Gastroesophageal sphincter (tissue), 4 donors: ENCODE measurements at regions not wholly inside any gene's neighbourhood (a gene's known extent, or its start where the extent isn't known, plus 50 kb on each side); places are given as distances from the start of the nearest gene placed in this dataset.
A peak's percentile ranks its signal among the peaks of the same experiment; 100 is the strongest.
"Not testable (repeated sequence)": the region's sequence is repeated elsewhere in the genome, so short reads cannot be mapped to it uniquely, and the experiment has no call there.

Experiments used
- ATAC-seq: fragments of 150-250 bp; one replicate; pipeline ENCODE4 v1.9.1; 2016; ENCODE audit warnings: mild to moderate bottlenecking, moderate library complexity
- H3K27ac ChIP-seq, 4 donors: fragments of 200-600 bp; sonication (generic) in 3 of 4; 1 replicate in 3 of 4; 2 replicates in 1 of 4; pipeline ENCODE4 v1.5.1; 2016 to 2019
- H3K27me3 ChIP-seq: fragments of 200-600 bp; sonication (generic); one replicate; pipeline ENCODE4 v1.5.1; 2019
- H3K36me3 ChIP-seq, 2 donors: fragments of 200-600 bp; sonication (generic); one replicate each; pipeline ENCODE4 v1.5.1; 2019; ENCODE audit warnings: control low read depth in 1 of 2
- H3K4me1 ChIP-seq, 3 donors: fragments of 200-600 bp; sonication (generic); 1 replicate in 2 of 3; 2 replicates in 1 of 3; pipeline ENCODE4 v1.5.1; 2016 to 2019; ENCODE audit warnings: control low read depth in 2 of 3
- H3K4me3 ChIP-seq, 2 donors: fragments of 200-600 bp; sonication (generic); one replicate each; pipeline ENCODE4 v1.5.1; 2019; ENCODE audit warnings: mild to moderate bottlenecking in 1 of 2, moderate library complexity in 1 of 2
- H3K9me3 ChIP-seq, 3 donors: fragments of 200-600 bp; sonication (generic); one replicate each; pipeline ENCODE4 v1.5.1; 2017 to 2019; ENCODE audit warnings: control low read depth in 2 of 3
- EP300 ChIP-seq: sonication (generic); formaldehyde crosslinking; IDR thresholded peaks from one replicate; pipeline ENCODE4 v1.6.1; 2017; ENCODE audit warnings: antibody characterized with exemption, mild to moderate bottlenecking
- POLR2A ChIP-seq, 2 donors: fragments of 450-650 bp; IDR thresholded peaks; one replicate each; pipeline ENCODE4 v1.6.1; 2017; ENCODE audit warnings: antibody characterized with exemption in 2 of 2, mild to moderate bottlenecking in 2 of 2, moderate library complexity in 1 of 2
- POLR2AphosphoS5 ChIP-seq: sonication (generic); formaldehyde crosslinking; IDR thresholded peaks from one replicate; pipeline ENCODE4 v1.6.1; 2017; ENCODE audit warnings: antibody characterized with exemption
- WGBS, 2 donors: methylation state at CpG; one replicate each; pipeline ENCODE4 v1.1.5; 2018; ENCODE audit warnings: low coverage in 1 of 2; 5-methylcytosine and 5-hydroxymethylcytosine counted together
- TF ChIP-seq, protein P1 (sequence below), 4 experiments: fragments of 200-600 bp in 2 of 4; fragments of 450-650 bp in 2 of 4; sonication (generic) in 1 of 4; IDR thresholded peaks; one replicate each; pipeline ENCODE4 v1.5.1; 2017 to 2019; ENCODE audit warnings: antibody characterized with exemption in 4 of 4, mild to moderate bottlenecking in 2 of 4, moderate library complexity in 2 of 4

DNA sequence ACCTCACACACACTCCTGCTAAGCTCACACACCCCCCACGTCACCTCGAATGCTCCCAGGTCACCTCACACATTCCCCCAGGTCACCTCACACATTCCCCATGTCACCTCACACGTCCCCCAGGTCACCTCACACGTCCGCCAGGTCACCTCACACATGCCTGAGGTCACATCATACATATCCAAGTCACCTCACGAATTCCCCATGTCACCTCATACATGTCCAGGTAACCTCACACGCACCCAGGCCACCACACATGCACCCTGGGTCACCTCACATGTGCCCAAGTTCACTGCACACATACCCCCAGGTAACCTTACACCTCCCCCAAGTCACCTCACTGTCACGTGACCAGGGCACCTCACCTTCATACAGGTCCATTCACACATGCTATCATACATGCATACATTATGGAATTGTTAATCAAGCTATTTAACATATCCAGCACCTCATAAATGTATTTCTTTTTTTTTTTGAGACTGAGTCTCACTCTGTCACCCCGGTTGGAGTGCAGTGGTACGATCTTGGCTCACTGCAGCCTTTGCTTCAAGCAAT lies 640.3 kb downstream of the TMEM121 start:
- Histone ChIP-seq H3K27ac (no peak overlapping the region), H3K9me3 (no peaks in the 10 kb centered on the region), H3K27me3 (peaks cover 49% of the 10 kb centered on the region), H3K4me3 (no peak overlapping the region), H3K4me1 (no peaks in the 10 kb centered on the region), H3K36me3 (no peaks in the 10 kb centered on the region)
- TF ChIP-seq POLR2AphosphoS5 (no peak), POLR2A (IDR thresholded peaks at IDR 0.05) (no peak), EP300 (no peak)
- TF ChIP-seq, protein P1, sequence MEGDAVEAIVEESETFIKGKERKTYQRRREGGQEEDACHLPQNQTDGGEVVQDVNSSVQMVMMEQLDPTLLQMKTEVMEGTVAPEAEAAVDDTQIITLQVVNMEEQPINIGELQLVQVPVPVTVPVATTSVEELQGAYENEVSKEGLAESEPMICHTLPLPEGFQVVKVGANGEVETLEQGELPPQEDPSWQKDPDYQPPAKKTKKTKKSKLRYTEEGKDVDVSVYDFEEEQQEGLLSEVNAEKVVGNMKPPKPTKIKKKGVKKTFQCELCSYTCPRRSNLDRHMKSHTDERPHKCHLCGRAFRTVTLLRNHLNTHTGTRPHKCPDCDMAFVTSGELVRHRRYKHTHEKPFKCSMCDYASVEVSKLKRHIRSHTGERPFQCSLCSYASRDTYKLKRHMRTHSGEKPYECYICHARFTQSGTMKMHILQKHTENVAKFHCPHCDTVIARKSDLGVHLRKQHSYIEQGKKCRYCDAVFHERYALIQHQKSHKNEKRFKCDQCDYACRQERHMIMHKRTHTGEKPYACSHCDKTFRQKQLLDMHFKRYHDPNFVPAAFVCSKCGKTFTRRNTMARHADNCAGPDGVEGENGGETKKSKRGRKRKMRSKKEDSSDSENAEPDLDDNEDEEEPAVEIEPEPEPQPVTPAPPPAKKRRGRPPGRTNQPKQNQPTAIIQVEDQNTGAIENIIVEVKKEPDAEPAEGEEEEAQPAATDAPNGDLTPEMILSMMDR (IDR thresholded peaks at IDR 0.05): no peak
- ATAC-seq: no peak
- 56 to 67% methylated on average over 5 to 10 of the region's 10 CpGs for WGBS, 2 donors

DNA sequence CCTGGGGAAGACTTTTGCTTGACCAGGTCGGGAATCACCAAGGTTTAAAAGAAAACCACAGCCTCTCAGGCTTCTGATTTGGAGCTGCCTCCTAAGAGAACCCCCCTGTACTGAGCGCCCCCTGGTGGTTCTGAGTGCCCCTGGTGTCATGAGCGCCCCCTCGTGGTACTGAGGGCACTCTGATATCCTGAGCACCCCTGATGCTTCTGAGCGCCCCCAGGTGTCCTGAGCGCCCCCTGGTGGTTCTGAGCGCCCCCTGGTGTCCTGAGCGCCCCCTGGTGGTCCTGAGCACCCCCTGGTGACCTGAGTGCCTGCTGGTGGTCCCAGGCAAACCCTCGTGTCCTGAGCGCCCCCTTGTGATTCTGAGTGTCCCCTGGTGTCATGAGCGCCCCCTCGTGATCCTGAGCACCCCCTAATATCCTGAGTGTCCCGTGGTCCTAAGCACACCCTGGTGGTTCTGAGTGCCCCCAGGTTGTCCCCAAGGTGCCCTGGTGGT lies 643.8 kb downstream of the TMEM121 start:
- no CpG with 5 or more reads among the region's 13 CpGs for WGBS, 2 donors
- H3K27ac ChIP-seq, ATAC-seq, H3K9me3 ChIP-seq, H3K36me3 ChIP-seq, H3K4me3 ChIP-seq, H3K4me1 ChIP-seq: not testable (repeated sequence)
- peaks cover 38% of the 10 kb centered on the region for H3K27me3 ChIP-seq
- TF ChIP-seq, protein P1 (IDR thresholded peaks at IDR 0.05): peak in 1 of 4 experiments; percentile 27

DNA sequence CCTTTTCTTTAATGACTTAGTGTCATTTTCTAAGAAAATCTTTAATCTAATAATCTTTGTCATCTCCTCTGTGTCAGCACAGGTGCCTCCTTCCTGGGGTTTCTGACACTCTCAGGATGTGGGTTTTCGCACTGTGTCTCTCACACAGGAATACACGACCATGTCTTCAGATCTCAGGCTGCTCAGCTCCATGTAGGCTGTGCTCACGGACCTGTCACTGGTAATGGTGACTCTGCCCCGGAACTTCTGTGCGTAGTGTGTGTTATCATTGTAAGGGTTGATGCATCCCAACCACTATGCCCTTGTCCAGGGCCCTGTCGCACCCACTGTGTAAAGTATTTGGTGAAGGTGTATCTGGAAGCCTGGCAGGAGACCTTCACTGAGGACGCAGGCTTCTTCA lies 647.8 kb downstream of the TMEM121 start:
- WGBS, 2 donors: 34 to 40% methylated on average over 1 to 3 of the region's 7 CpGs
- peaks cover 15% of the 10 kb centered on the region for H3K27me3 ChIP-seq
- H3K27ac ChIP-seq: no peak overlapping the region
- H3K36me3 ChIP-seq: no peaks in the 10 kb centered on the region
- H3K4me1 ChIP-seq: no peaks in the 10 kb centered on the region
- no peaks in the 10 kb centered on the region for H3K9me3 ChIP-seq
- ATAC-seq: no peak
- TF ChIP-seq EP300 (no peak), POLR2AphosphoS5 (no peak), POLR2A (IDR thresholded peaks at IDR 0.05) (no peak)
- TF ChIP-seq, protein P1 (IDR thresholded peaks at IDR 0.05): no peak
- H3K4me3 ChIP-seq: no peak overlapping the region

DNA sequence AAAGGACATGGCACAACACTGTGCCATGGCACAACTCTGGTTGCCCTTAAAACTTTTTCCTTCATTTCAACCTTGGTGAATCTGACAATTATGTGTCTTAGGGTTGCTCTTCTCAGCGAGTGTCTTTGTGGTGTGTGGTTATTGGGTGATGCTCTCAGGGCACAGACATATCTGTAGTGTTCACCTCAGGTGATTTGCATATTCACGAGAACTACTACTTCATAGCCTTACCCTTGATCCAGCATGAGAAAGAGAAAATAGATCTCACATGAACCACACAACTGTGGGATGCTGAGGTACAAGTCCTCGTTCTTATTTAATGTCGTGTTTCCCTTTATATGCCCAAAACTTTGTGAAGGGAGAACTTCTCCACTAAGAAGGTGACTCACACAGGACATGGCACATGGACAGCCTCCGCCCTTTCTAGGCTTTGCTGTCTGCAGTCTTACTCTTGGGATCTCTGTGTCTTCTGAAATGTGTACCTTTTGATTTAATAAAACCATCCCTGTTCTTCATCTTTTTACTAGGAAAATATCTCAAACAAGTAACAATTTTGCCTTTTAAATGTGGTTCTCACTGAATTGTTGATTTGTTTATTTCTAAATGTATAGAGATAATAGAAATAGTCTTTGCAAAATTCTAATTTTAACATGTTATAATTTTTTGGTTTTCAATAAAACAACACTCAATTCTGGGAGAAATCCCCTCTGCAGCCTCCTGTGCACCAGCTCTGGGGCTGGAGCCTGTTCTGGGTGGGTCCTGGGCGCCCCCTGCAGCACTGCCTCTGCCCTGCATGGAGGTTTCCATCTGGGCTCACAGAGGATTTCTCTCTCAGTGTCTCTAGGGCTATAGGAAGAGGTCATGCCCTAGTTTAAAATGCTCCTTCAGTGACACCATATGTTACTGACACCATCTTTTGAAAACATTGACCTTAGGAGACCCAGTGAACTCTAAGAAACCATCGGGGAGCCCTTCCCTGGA lies 651.2 kb downstream of the TMEM121 start:
- WGBS, 2 donors: 38 to 47% methylated on average over 3 to 5 of the region's 7 CpGs
- H3K27ac ChIP-seq, ATAC-seq: not testable (repeated sequence)

DNA sequence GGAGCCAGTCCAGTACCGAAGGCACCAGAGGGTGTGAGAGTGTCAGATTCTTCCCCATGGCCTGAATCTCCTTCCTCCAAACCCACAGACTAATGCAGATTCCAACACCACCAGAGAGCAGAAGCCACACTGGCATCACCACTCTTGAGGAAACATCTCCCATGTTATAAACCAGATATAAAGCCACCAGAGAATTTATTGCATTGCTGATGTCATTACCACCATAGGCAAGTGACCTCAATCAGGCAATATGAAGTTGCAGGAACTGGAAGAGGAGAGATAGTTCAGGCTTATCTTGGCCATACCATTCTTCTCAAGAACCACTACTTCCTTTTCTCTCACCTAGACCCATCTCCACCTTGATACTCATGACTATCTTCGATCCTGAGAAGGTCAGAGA lies 653.4 kb downstream of the TMEM121 start:
- Histone ChIP-seq H3K9me3 (no peaks in the 10 kb centered on the region), H3K27ac (no peak overlapping the region), H3K36me3 (no peaks in the 10 kb centered on the region), H3K27me3 (peaks cover 34% of the 10 kb centered on the region), H3K4me1 (no peaks in the 10 kb centered on the region), H3K4me3 (no peak overlapping the region)
- TF ChIP-seq POLR2A (IDR thresholded peaks at IDR 0.05) (no peak), EP300 (no peak), POLR2AphosphoS5 (no peak)
- TF ChIP-seq, protein P1 (IDR thresholded peaks at IDR 0.05): no peak
- WGBS, 2 donors: 13% methylated on average over 1 of the region's 2 CpGs
- no peak for ATAC-seq

More for the DNA sequence above, 651.2 kb downstream of the TMEM121 start:
- not testable (repeated sequence) for H3K4me3 ChIP-seq, H3K36me3 ChIP-seq, H3K4me1 ChIP-seq, H3K9me3 ChIP-seq
- H3K27me3 ChIP-seq: peaks cover 38% of the 10 kb centered on the region

DNA sequence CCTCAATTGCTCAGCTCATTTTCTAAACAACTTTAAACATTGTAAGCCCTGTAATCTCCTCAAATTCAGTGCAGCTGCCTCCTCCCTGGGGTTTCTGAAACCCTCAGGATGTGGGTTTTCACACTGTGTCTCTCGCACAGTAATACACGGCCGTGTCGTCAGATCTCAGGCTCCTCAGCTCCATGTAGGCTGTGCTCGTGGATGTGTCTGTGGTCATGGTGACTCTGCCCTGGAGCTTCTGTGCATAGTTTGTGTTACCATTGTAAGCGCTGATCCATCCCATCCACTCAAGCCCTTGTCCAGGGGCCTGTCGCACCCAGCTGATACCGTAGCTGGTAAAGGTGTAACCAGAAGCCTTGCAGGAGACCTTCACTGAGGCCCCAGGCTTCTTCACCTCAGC lies 658.4 kb downstream of the TMEM121 start:
- not testable (repeated sequence) for ATAC-seq, H3K4me3 ChIP-seq
- WGBS, 2 donors: 69% methylated on average over 6 of the region's 8 CpGs; no CpG with 5 or more reads in 1 of the 2 donors

DNA sequence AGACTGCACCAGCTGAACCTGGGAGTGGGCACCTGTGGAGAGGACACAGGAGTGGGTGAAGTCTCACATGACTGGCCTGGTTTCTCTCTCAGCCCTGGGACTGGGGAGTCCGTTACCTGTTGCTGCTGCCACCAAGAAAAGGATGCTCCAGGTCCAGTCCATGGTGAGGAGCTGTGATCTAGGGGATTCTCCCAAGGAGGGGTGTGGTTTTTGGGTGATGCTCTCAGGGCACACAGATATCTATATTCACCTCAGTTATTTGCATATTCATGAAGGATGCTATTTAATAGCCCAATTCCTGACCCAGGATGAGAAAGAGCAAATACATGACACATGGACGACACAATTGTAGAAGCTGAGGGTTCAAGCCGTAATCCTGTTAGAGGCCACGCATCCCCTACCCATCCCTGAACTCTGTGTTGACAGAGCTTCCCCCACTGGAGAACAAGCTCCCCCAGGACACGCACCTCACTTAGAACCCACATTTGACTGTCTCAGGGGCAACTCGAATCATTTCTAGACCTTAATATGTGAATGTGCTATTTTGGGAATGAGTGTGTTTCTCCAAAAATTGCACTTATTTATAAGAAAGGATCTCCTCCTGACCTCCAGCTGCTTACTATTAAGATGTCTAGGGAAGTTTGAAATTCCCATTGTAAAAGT lies 658.9 kb downstream of the TMEM121 start:
- not testable (repeated sequence) for ATAC-seq, H3K27ac ChIP-seq, H3K9me3 ChIP-seq, H3K36me3 ChIP-seq, H3K4me1 ChIP-seq, H3K4me3 ChIP-seq
- H3K27me3 ChIP-seq: peaks cover 51% of the 10 kb centered on the region
- 80% methylated on average over 3 of the region's 6 CpGs; no CpG with 5 or more reads in 1 of the 2 donors for WGBS, 2 donors

More for the DNA sequence above, 658.4 kb downstream of the TMEM121 start:
- not testable (repeated sequence) for H3K9me3 ChIP-seq, H3K4me1 ChIP-seq, H3K36me3 ChIP-seq, H3K27ac ChIP-seq
- peaks cover 55% of the 10 kb centered on the region for H3K27me3 ChIP-seq
